GM12878 (cell line): ENCODE measurements at regions not wholly inside any gene's neighbourhood (a gene's known extent, or its start where the extent isn't known, plus 50 kb on each side); places are given as distances from the start of the nearest gene placed in this dataset.

Source experiments
- BRCA1 ChIP-seq: IDR thresholded peaks from 2 replicates; pipeline ENCODE4 v1.6.1; 2011; ENCODE audit warnings: low read depth, low read length, improper control_type of control experiment
- KDM1A ChIP-seq: fragments of 200-600 bp; sonication (generic); IDR thresholded peaks from 2 replicates; pipeline ENCODE4 v1.6.1; 2016; ENCODE audit warnings: borderline replicate concordance
- NFXL1 ChIP-seq: fragments of 450-650 bp; IDR thresholded peaks from 2 replicates; pipeline ENCODE4 v1.6.1; 2017; ENCODE audit warnings: antibody characterized with exemption, mild to moderate bottlenecking, borderline replicate concordance
- SMAD1 ChIP-seq: fragments of 450-650 bp; IDR thresholded peaks from 2 replicates; pipeline ENCODE4 v1.6.1; 2018; ENCODE audit warnings: mild to moderate bottlenecking, low read depth; ENCODE audit not compliant: partially characterized antibody
- TF ChIP-seq, protein P1 (sequence below): IDR thresholded peaks from 2 replicates; pipeline ENCODE4 v1.6.1; 2012; ENCODE audit warnings: mild to moderate bottlenecking, low read depth, low read length
- TF ChIP-seq, protein P2 (sequence below), 3 experiments: IDR thresholded peaks in 2 of 3; conservative IDR thresholded peaks in 1 of 3; 2 replicates each; pipeline ENCODE4 v1.5.1; 2011; ENCODE audit warnings: low read depth in 3 of 3, low read length in 3 of 3, mild to moderate bottlenecking in 3 of 3, control low read depth in 2 of 3, moderate library complexity in 2 of 3, inconsistent platforms in 1 of 3, mixed read lengths in 1 of 3; ENCODE audit not compliant: control insufficient read depth in 2 of 3, insufficient read depth in 1 of 3; ENCODE audit errors: extremely low read depth in 1 of 3

- no peak for TF ChIP-seq BRCA1
- TF ChIP-seq, protein P1, sequence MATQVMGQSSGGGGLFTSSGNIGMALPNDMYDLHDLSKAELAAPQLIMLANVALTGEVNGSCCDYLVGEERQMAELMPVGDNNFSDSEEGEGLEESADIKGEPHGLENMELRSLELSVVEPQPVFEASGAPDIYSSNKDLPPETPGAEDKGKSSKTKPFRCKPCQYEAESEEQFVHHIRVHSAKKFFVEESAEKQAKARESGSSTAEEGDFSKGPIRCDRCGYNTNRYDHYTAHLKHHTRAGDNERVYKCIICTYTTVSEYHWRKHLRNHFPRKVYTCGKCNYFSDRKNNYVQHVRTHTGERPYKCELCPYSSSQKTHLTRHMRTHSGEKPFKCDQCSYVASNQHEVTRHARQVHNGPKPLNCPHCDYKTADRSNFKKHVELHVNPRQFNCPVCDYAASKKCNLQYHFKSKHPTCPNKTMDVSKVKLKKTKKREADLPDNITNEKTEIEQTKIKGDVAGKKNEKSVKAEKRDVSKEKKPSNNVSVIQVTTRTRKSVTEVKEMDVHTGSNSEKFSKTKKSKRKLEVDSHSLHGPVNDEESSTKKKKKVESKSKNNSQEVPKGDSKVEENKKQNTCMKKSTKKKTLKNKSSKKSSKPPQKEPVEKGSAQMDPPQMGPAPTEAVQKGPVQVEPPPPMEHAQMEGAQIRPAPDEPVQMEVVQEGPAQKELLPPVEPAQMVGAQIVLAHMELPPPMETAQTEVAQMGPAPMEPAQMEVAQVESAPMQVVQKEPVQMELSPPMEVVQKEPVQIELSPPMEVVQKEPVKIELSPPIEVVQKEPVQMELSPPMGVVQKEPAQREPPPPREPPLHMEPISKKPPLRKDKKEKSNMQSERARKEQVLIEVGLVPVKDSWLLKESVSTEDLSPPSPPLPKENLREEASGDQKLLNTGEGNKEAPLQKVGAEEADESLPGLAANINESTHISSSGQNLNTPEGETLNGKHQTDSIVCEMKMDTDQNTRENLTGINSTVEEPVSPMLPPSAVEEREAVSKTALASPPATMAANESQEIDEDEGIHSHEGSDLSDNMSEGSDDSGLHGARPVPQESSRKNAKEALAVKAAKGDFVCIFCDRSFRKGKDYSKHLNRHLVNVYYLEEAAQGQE, result no peak
- TF ChIP-seq, protein P2, sequence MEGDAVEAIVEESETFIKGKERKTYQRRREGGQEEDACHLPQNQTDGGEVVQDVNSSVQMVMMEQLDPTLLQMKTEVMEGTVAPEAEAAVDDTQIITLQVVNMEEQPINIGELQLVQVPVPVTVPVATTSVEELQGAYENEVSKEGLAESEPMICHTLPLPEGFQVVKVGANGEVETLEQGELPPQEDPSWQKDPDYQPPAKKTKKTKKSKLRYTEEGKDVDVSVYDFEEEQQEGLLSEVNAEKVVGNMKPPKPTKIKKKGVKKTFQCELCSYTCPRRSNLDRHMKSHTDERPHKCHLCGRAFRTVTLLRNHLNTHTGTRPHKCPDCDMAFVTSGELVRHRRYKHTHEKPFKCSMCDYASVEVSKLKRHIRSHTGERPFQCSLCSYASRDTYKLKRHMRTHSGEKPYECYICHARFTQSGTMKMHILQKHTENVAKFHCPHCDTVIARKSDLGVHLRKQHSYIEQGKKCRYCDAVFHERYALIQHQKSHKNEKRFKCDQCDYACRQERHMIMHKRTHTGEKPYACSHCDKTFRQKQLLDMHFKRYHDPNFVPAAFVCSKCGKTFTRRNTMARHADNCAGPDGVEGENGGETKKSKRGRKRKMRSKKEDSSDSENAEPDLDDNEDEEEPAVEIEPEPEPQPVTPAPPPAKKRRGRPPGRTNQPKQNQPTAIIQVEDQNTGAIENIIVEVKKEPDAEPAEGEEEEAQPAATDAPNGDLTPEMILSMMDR (IDR thresholded peaks at IDR 0.05 in 2 of 3, conservative IDR thresholded peaks at IDR 0.05 in 1 of 3; ENCODE audit: control insufficient read depth in 2 of 3, extremely low read depth in 1 of 3, insufficient read depth in 1 of 3, low read depth in 3 of 3, low read length in 3 of 3), result no peak
- TF ChIP-seq SMAD1, result no peak
- no peak for TF ChIP-seq NFXL1
- TF ChIP-seq KDM1A, result no peak
Observed at GRCh38 chrY:15559169-15559568, 1034.8 kb downstream of the NLGN4Y start.
